Vagina (tissue), 2 donors: ENCODE measurements at regions not wholly inside any gene's neighbourhood (a gene's known extent, or its start where the extent isn't known, plus 50 kb on each side); places are given as distances from the start of the nearest gene placed in this dataset.

Experiments used
- DNase-seq, 2 donors: peaks; one replicate each; pipeline ENCODE4 v3.0.0-alpha.2; 2017; ENCODE audit errors: extremely low spot score in 2 of 2
- H3K27ac ChIP-seq: fragments of 200-600 bp; sonication (generic); one replicate; pipeline ENCODE4 v1.5.1; 2019
- H3K27me3 ChIP-seq: fragments of 200-600 bp; sonication (generic); one replicate; pipeline ENCODE4 v1.5.1; 2019
- H3K36me3 ChIP-seq, 2 donors: fragments of 200-600 bp; sonication (generic); one replicate each; pipeline ENCODE4 v1.5.1; 2017 to 2019
- H3K4me1 ChIP-seq: fragments of 200-600 bp; sonication (generic); one replicate; pipeline ENCODE4 v1.5.1; 2019
- H3K4me3 ChIP-seq, 2 donors: fragments of 200-600 bp; sonication (generic); 1 replicate in 1 of 2; 2 replicates in 1 of 2; pipeline ENCODE4 v1.5.1; 2016 to 2019
- H3K9me3 ChIP-seq: fragments of 200-600 bp; sonication (generic); one replicate; pipeline ENCODE4 v1.5.1; 2019
- POLR2A ChIP-seq, 2 donors: fragments of 450-650 bp; IDR thresholded peaks; one replicate each; pipeline ENCODE4 v1.6.1; 2017; ENCODE audit warnings: antibody characterized with exemption in 2 of 2, mild to moderate bottlenecking in 2 of 2, moderate library complexity in 2 of 2
- POLR2AphosphoS5 ChIP-seq, 2 donors: sonication (generic); formaldehyde crosslinking; IDR thresholded peaks; one replicate each; pipeline ENCODE4 v1.9.0; 2017; ENCODE audit warnings: antibody characterized with exemption in 2 of 2, mild to moderate bottlenecking in 2 of 2, low read depth in 1 of 2; ENCODE audit not compliant: insufficient read depth in 1 of 2
- intact Hi-C: fragments of 100-400 bp; cut with DNase I; formaldehyde crosslinking; loops from one replicate; pipeline ENCODE4 v1.15.1; 2023
- TF ChIP-seq, protein P1 (sequence below), 3 experiments: fragments of 450-650 bp in 2 of 3; fragments of 200-600 bp in 1 of 3; sonication (generic) in 1 of 3; IDR thresholded peaks; one replicate each; pipeline ENCODE4 v1.5.1; 2017 to 2019; ENCODE audit warnings: antibody characterized with exemption in 3 of 3, mild to moderate bottlenecking in 2 of 3, moderate library complexity in 2 of 3

DNA sequence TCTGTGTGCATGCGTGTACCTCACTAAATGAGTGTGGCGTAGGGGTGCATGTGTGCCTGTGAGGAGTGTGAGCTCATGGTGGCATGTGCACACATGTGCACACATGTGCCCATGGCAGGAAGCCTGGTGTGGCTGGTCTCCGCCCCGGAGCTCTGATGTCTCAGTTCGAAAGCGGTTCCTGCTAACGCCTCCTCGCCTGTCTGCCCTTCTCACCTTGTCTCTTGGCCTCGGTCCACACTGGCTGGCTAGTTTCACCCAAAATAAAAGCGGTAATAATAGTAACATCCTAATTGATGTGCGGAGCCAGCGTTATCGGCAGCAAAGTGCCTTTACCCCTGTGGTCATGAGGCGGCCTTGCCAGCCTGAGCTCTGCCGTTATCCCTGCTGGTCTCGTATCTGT lies 1190.4 kb downstream of the BRD1 start:
- intact Hi-C loops, result no loop called here
- no peaks in the 10 kb centered on the region for H3K27me3 ChIP-seq

DNA sequence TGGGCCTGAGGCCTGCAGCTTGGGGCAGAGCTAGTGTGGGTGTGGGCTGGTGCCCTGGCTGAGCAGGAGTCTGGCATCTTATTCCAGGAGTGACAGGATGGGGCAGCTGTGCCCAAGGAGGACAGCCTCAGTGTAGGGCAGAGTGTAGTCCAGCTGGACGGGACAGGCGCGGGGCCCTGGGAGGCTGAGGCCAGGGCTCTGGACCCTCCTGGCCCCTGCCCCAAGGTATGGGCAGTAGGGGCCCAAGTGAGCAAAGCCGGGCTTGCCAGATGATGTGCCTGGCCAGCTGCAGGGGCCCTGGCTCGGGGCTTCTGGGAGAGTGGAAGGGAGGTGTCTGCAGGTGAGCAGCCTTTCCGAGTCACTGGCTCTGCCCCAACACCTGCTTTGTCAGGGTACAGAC lies 1190.9 kb downstream of the BRD1 start:
- H3K4me3 ChIP-seq, result no peak overlapping the region
- no peaks in the 10 kb centered on the region for H3K27me3 ChIP-seq
- H3K9me3 ChIP-seq, result no peaks in the 10 kb centered on the region
- no peak for DNase-seq
- TF ChIP-seq, protein P1, sequence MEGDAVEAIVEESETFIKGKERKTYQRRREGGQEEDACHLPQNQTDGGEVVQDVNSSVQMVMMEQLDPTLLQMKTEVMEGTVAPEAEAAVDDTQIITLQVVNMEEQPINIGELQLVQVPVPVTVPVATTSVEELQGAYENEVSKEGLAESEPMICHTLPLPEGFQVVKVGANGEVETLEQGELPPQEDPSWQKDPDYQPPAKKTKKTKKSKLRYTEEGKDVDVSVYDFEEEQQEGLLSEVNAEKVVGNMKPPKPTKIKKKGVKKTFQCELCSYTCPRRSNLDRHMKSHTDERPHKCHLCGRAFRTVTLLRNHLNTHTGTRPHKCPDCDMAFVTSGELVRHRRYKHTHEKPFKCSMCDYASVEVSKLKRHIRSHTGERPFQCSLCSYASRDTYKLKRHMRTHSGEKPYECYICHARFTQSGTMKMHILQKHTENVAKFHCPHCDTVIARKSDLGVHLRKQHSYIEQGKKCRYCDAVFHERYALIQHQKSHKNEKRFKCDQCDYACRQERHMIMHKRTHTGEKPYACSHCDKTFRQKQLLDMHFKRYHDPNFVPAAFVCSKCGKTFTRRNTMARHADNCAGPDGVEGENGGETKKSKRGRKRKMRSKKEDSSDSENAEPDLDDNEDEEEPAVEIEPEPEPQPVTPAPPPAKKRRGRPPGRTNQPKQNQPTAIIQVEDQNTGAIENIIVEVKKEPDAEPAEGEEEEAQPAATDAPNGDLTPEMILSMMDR (IDR thresholded peaks at IDR 0.05), result no peak
- TF ChIP-seq POLR2AphosphoS5 (IDR thresholded peaks at IDR 0.05; ENCODE audit: insufficient read depth in 1 of 2, low read depth in 1 of 2) (no peak), POLR2A (IDR thresholded peaks at IDR 0.05) (no peak)
- H3K36me3 ChIP-seq, result no peaks in the 10 kb centered on the region
- intact Hi-C loops, result no loop called here
- no peak overlapping the region for H3K27ac ChIP-seq
- H3K4me1 ChIP-seq, result no peaks in the 10 kb centered on the region

More for the DNA sequence above, 1190.4 kb downstream of the BRD1 start:
- Histone ChIP-seq H3K27ac (no peak overlapping the region), H3K4me3 (no peak overlapping the region), H3K9me3 (no peaks in the 10 kb centered on the region), H3K36me3 (no peaks in the 10 kb centered on the region), H3K4me1 (no peaks in the 10 kb centered on the region)
- no peak for DNase-seq
- no peak for TF ChIP-seq POLR2AphosphoS5 (IDR thresholded peaks at IDR 0.05; ENCODE audit: insufficient read depth in 1 of 2, low read depth in 1 of 2)
- no peak for TF ChIP-seq POLR2A (IDR thresholded peaks at IDR 0.05)
- TF ChIP-seq, protein P1 (IDR thresholded peaks at IDR 0.05), result no peak

DNA sequence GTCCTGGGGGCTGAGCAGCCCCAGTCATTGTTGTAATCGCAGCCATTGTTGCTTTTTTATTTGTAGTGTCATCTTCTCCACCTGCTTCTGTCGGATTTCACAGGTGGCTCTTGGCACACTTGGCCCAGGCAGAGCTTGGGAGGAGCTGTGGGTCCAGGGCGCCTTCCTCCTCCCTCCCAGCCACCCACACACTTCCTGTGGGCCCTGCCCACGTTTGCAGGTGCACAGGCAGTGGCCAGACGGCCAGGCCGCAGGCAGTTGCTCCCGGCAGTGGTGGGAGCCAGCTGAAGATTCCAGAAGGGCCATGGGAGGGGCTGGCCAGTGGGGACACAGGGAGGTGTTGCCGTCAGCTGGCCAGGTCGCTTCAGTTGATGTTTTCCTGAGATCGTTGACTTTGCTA lies 1191.9 kb downstream of the BRD1 start:
- Histone ChIP-seq H3K4me3 (no peak overlapping the region), H3K9me3 (no peaks in the 10 kb centered on the region), H3K27me3 (no peaks in the 10 kb centered on the region), H3K4me1 (no peaks in the 10 kb centered on the region), H3K36me3 (no peaks in the 10 kb centered on the region), H3K27ac (no peak overlapping the region)
- DNase-seq, result no peak
- intact Hi-C loops, result no loop called here
- TF ChIP-seq POLR2A (IDR thresholded peaks at IDR 0.05), result no peak
- TF ChIP-seq, protein P1 (IDR thresholded peaks at IDR 0.05), result no peak
- TF ChIP-seq POLR2AphosphoS5 (IDR thresholded peaks at IDR 0.05; ENCODE audit: insufficient read depth in 1 of 2, low read depth in 1 of 2), result no peak

DNA sequence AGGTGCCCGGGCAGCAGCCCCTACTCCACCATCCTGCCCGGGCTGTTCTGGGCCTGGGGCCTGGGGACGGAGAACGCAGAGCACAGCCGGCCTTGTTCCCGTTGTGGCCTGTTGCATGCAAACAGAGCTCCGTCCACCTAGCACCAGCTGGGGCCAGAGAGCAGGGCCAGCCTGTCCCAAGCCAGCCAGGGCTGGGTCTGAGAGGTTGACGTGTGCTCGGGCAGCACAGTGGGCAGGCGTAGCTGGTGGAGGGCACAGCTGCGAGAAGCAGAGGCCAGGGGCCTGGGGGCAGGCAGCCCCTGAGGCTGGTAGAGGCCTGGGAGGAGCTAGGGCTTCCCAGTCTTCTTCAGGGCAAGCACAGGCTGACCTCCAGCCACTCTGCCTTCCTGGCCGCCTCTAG lies 1192.6 kb downstream of the BRD1 start:
- no peaks in the 10 kb centered on the region for H3K27me3 ChIP-seq
- H3K9me3 ChIP-seq, result no peaks in the 10 kb centered on the region
- no peak overlapping the region for H3K4me3 ChIP-seq
- H3K27ac ChIP-seq, result no peak overlapping the region
- TF ChIP-seq, protein P1 (IDR thresholded peaks at IDR 0.05), result no peak
- no peak for TF ChIP-seq POLR2A (IDR thresholded peaks at IDR 0.05)
- TF ChIP-seq POLR2AphosphoS5 (IDR thresholded peaks at IDR 0.05; ENCODE audit: insufficient read depth in 1 of 2, low read depth in 1 of 2), result no peak
- no peaks in the 10 kb centered on the region for H3K36me3 ChIP-seq
- no peaks in the 10 kb centered on the region for H3K4me1 ChIP-seq
- intact Hi-C loops, result no loop called here
- no peak for DNase-seq

DNA sequence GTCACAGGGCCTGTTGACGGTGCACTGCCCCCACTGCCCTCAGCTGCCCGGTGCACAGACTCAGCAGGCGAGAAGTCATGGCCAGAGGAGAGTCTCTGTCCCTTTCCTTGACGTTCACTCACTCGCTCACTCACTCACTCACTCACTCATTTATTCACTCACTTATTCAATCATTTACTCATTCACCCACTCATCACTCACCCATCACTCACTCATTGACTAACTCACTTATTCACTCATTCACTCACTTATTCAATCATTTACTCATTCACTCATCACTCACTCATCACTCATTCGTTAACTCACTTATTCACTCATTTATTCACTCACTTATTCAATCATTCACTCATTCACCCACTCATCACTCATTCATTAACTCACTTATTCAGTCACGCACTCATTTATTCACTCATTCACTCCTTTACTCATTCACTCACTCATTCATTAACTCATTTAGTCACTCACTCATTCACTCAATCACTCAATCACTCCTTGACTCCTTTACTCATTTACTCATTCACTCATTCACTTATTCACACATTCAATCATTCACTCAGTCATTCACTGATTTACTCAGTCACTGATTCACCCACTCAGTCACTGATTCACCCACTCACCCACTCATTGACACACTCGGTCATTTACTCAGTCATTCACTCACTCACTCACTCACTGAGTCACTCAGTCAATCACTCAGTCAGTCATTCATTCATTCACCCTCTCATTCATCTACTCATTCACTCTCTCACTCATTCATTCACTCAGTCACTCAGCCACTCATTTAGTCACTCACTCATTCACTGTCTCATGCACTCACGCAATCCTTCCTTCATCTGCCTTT lies 1193.5 kb downstream of the BRD1 start:
- no peaks in the 10 kb centered on the region for H3K4me1 ChIP-seq
- intact Hi-C loops, result no loop called here
- H3K27me3 ChIP-seq, result no peaks in the 10 kb centered on the region
- H3K27ac ChIP-seq, result no peak overlapping the region
- H3K9me3 ChIP-seq, result no peaks in the 10 kb centered on the region
- TF ChIP-seq POLR2A (IDR thresholded peaks at IDR 0.05) (no peak), POLR2AphosphoS5 (IDR thresholded peaks at IDR 0.05; ENCODE audit: insufficient read depth in 1 of 2, low read depth in 1 of 2) (no peak)
- TF ChIP-seq, protein P1 (IDR thresholded peaks at IDR 0.05), result no peak
- H3K36me3 ChIP-seq, result no peaks in the 10 kb centered on the region
- no peak for DNase-seq
- no peak overlapping the region for H3K4me3 ChIP-seq
